Psoas muscle (tissue), 7 donors: ENCODE measurements at regions not wholly inside any gene's neighbourhood (a gene's known extent, or its start where the extent isn't known, plus 50 kb on each side); places are given as distances from the start of the nearest gene placed in this dataset.

Experiments used
- ATAC-seq, 4 donors: fragments of 200-7000 bp; cut with Tn5 transposase; one replicate each; pipeline ENCODE4 v1.9.1; 2020; ENCODE audit warnings: moderate library complexity in 3 of 4, mild to moderate bottlenecking in 2 of 4
- DNase-seq, 2 donors: peaks; one replicate each; pipeline ENCODE4 v3.0.0-alpha.2; 2020
- H3K27ac ChIP-seq: fragments of 200-600 bp; one replicate; pipeline ENCODE4 v1.8.0; 2022
- H3K27me3 ChIP-seq, 3 donors: fragments of 200-600 bp in 1 of 3; one replicate each; pipeline versions ENCODE4 v1.6.1 to v1.8.0; 2013 to 2022; ENCODE audit warnings: low read length in 2 of 3, mild to moderate bottlenecking in 2 of 3, moderate library complexity in 1 of 3; ENCODE audit not compliant: insufficient read depth in 3 of 3
- H3K36me3 ChIP-seq, 2 donors: fragments of 200-600 bp in 1 of 2; one replicate each; pipeline versions ENCODE4 v1.6.1 to v1.8.0; 2013 to 2022; ENCODE audit warnings: low read depth in 1 of 2, mild to moderate bottlenecking in 1 of 2, moderate library complexity in 1 of 2; ENCODE audit not compliant: insufficient read depth in 1 of 2
- H3K4me1 ChIP-seq: fragments of 200-600 bp; one replicate; pipeline ENCODE4 v1.8.0; 2022
- H3K4me3 ChIP-seq: fragments of 200-600 bp; one replicate; pipeline ENCODE4 v1.8.0; 2022; ENCODE audit warnings: mild to moderate bottlenecking
- H3K9me3 ChIP-seq: fragments of 200-600 bp; one replicate; pipeline ENCODE4 v1.8.0; 2022
- CTCF ChIP-seq: fragments of 200-600 bp; IDR thresholded peaks from one replicate; pipeline ENCODE4 v1.8.0; 2022; ENCODE audit warnings: antibody characterized with exemption
- WGBS, 3 donors: extraction: QIAGEN DNeasy Blood & Tissue Kit; methylation state at CpG; one replicate each; pipeline versions ENCODE4 v1.1.6 to v1.1.7; 2013; 5-methylcytosine and 5-hydroxymethylcytosine counted together
- intact Hi-C, 2 donors: fragments of 100-400 bp; cut with DNase I; formaldehyde crosslinking; loops; one replicate each; pipeline versions ENCODE4 v1.11.0 to v1.14.2; 2022
- donor health status: healthy with polysubstance abuse.
- donor health status: DM: no; HTN: no; CAD: no; lungs with moderate emphysema.
- donor health status: Bipolar disorder and iron deficiency.
- donor health status: healthy.
- donor health status: DM: yes; HTN: yes; CAD: no.
- donor health status: DM: no; HTN: no; CAD: no.
- donor health status: DM: yes; HTN: yes; CAD: no.

GRCh38 chr2:136715146-136715545 is 50.2 kb upstream of the THSD7B start:
- Histone ChIP-seq H3K27me3 (no peaks in the 10 kb centered on the region), H3K27ac (no peak overlapping the region), H3K4me3 (no peak overlapping the region), H3K4me1 (no peaks in the 10 kb centered on the region), H3K9me3 (no peaks in the 10 kb centered on the region), H3K36me3 (no peaks in the 10 kb centered on the region)
- DNase-seq (no peak), ATAC-seq (no peak)
- WGBS, 3 donors = 95 to 100% (median 97%) methylated on average over 1 of the region's 1 CpG
- intact Hi-C loops = no loop called here
- TF ChIP-seq CTCF = no peak

GRCh38 chr2:136714452-136714951 is 50.8 kb upstream of the THSD7B start:
- no peaks in the 10 kb centered on the region for H3K4me1 ChIP-seq
- H3K36me3 ChIP-seq = no peaks in the 10 kb centered on the region
- H3K9me3 ChIP-seq = no peaks in the 10 kb centered on the region
- no peak overlapping the region for H3K27ac ChIP-seq
- H3K4me3 ChIP-seq = no peak overlapping the region
- DNase-seq = no peak
- no peak for ATAC-seq
- no peaks in the 10 kb centered on the region for H3K27me3 ChIP-seq
- intact Hi-C loops = no loop called here
- WGBS, 3 donors = 47 to 59% (median 54%) methylated on average over 2 of the region's 2 CpGs
- TF ChIP-seq CTCF = no peak

DNA sequence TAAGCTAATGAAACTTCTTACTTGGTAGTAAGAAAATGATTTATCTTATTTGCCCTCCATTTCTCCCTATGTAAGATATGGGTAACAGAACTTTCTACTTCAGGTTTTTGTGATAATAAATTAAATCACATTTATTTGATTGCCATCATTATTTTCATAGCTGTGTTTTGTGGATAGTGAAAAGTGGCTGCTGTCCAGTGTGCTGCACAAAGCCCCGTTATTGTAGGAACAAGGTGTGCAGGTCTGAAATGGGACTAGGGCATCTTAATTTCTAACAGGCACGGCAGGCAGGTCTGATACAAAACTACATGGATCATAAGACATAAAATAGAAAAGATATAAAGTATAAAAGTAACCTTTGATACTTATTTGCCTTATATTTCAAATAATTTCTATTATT is 51.6 kb upstream of the THSD7B start:
- Histone ChIP-seq H3K9me3 (no peaks in the 10 kb centered on the region), H3K36me3 (no peaks in the 10 kb centered on the region), H3K4me1 (no peaks in the 10 kb centered on the region), H3K4me3 (no peak overlapping the region), H3K27ac (no peak overlapping the region), H3K27me3 (no peaks in the 10 kb centered on the region)
- WGBS, 3 donors = 26 to 52% (median 26%) methylated on average over 2 of the region's 2 CpGs
- no peak for ATAC-seq
- TF ChIP-seq CTCF = no peak
- DNase-seq = no peak
- intact Hi-C loops = no loop called here

DNA sequence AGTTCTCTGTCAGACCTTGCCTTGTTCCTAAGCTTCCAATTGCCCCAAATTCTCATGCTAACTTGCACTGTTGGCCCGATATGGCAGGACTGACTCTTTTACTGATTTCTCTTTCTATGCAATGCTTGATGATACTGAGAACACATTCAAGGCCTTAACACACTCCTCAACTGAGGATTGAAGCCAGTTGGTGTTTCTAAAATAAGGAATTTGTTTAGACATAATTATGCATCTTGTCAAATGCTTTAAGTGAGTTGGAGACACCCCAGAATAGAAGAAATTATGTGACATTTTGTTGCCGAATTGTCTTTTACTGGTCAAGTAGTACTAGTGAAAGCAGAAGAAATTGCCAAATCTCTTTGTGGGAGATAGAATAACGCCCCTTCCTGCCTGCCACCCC is 60.0 kb upstream of the THSD7B start:
- Histone ChIP-seq H3K4me3 (no peak overlapping the region), H3K36me3 (no peaks in the 10 kb centered on the region), H3K27me3 (no peaks in the 10 kb centered on the region), H3K9me3 (no peaks in the 10 kb centered on the region), H3K4me1 (no peaks in the 10 kb centered on the region), H3K27ac (no peak overlapping the region)
- WGBS, 3 donors = 72 to 82% (median 74%) methylated on average over 3 of the region's 3 CpGs
- no peak for ATAC-seq
- DNase-seq = no peak
- intact Hi-C loops = no loop called here
- TF ChIP-seq CTCF = no peak

DNA sequence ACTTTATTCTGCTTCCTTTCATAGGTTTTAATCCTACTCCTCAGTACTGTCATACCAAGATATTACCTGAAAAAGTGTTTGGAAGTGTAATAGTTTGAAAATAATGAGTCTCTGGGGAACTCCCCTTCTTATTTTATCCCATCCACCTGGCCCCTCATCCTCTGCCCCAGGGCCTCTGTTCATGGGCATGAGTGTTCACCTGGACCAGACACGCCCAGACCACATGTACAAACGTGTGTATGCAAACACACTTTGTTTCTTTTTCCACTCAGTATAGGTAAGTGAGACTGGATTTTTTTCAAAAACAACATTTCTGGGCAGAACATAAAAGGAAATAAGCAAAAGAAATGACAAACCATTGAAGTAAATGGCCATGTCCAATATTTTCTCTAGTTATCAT is 62.1 kb upstream of the THSD7B start:
- no peak overlapping the region for H3K27ac ChIP-seq
- WGBS, 3 donors = 63 to 67% (median 65%) methylated on average over 2 of the region's 2 CpGs

More for the DNA sequence above, 62.1 kb upstream of the THSD7B start:
- Histone ChIP-seq H3K4me1 (no peaks in the 10 kb centered on the region), H3K9me3 (no peaks in the 10 kb centered on the region), H3K4me3 (no peak overlapping the region), H3K36me3 (no peaks in the 10 kb centered on the region), H3K27me3 (no peaks in the 10 kb centered on the region)
- ATAC-seq (no peak), DNase-seq (no peak)
- no peak for TF ChIP-seq CTCF
- intact Hi-C loops = no loop called here
